B cell (primary cell): ENCODE measurements at regions not wholly inside any gene's neighbourhood (a gene's known extent, or its start where the extent isn't known, plus 50 kb on each side); places are given as distances from the start of the nearest gene placed in this dataset.
"Not testable (repeated sequence)": the region's sequence is repeated elsewhere in the genome, so short reads cannot be mapped to it uniquely, and the experiment has no call there.

Source experiments
- EZH2 ChIP-seq: IDR thresholded peaks from 2 replicates; pipeline ENCODE4 v1.6.1; 2012; ENCODE audit warnings: borderline replicate concordance, low read depth, mild to moderate bottlenecking, moderate library complexity, low read length; ENCODE audit not compliant: insufficient read depth, poor library complexity, severe bottlenecking
- TF ChIP-seq, protein P1 (sequence below): fragments of 200-600 bp; IDR thresholded peaks from one replicate; pipeline ENCODE4 v1.8.0; 2022; ENCODE audit warnings: antibody characterized with exemption, mild to moderate bottlenecking

GRCh38 chr9:62667137-62667824 is 1477.4 kb downstream of the SPATA31A7 start:
- TF ChIP-seq, protein P1, sequence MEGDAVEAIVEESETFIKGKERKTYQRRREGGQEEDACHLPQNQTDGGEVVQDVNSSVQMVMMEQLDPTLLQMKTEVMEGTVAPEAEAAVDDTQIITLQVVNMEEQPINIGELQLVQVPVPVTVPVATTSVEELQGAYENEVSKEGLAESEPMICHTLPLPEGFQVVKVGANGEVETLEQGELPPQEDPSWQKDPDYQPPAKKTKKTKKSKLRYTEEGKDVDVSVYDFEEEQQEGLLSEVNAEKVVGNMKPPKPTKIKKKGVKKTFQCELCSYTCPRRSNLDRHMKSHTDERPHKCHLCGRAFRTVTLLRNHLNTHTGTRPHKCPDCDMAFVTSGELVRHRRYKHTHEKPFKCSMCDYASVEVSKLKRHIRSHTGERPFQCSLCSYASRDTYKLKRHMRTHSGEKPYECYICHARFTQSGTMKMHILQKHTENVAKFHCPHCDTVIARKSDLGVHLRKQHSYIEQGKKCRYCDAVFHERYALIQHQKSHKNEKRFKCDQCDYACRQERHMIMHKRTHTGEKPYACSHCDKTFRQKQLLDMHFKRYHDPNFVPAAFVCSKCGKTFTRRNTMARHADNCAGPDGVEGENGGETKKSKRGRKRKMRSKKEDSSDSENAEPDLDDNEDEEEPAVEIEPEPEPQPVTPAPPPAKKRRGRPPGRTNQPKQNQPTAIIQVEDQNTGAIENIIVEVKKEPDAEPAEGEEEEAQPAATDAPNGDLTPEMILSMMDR, result not testable (repeated sequence)
- not testable (repeated sequence) for TF ChIP-seq EZH2
